HG02970 (cell line): ENCODE measurements at regions not wholly inside any gene's neighbourhood (a gene's known extent, or its start where the extent isn't known, plus 50 kb on each side); places are given as distances from the start of the nearest gene placed in this dataset.
"Not testable (repeated sequence)": the region's sequence is repeated elsewhere in the genome, so short reads cannot be mapped to it uniquely, and the experiment has no call there.

Experiments used
- ATAC-seq: cut with Tn5 transposase; IDR thresholded peaks from one replicate; pipeline ENCODE4 v1.9.1; 2021; ENCODE audit warnings: mild to moderate bottlenecking, moderate library complexity, moderate number of reproducible peaks; ENCODE audit not compliant: unreplicated experiment, low FRiP score

DNA sequence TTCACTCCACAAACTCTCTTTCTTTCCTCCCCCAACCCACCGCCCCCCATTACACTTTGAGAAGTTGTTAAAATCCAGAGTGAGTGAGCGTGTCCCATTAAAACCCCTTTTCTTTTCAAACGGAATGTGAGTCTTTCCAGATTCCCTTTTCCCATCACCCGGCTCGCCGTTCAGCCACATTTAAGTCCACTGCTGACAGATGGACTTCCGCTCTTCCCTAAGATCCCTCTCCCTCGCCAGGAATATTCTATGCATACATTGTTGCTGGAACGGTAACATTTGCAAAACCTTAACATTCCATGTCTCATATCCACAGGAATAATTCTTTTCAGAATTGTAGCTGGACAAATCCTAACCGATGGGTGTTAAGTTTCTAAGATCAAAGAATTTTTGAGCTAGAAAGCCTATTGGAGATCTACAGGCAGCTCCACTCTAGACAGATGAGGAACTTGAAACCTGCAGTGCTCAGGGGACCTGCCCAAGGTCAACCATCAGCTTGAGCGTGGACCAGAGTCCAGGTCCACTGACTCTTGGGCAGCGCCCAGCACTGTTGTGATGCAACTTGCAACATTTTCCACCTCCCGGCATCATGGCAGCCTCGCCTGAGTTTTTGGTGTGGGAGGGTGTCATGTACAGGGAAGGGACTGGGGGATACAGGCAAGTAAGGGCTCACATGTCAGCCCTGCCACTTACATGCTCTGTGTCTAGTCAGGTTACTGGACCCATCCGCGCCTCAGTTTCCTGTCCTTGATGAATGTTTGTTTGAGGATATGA lies 500.1 kb downstream of the CCDC171 start:
- no peak for ATAC-seq

DNA sequence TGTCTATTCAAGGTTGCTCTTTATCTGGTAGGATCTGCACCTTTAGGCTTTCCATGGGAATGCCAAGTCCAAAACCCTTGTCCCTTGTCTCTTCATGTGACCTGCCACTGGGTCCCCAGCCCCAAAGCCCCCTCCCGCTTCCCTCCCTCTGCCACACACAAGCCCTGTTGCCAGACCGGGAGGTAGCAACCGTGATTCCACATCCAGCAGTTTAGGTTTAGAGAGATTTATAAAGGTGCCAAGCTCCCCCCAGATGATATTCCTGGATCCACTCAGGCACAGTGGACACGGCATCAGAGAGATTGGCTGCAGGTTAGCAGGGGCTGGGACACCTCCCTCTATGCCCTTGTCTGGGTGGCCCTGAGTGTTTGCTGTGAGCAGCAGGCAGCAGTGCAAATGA lies 504.7 kb downstream of the CCDC171 start:
- ATAC-seq, result no peak

DNA sequence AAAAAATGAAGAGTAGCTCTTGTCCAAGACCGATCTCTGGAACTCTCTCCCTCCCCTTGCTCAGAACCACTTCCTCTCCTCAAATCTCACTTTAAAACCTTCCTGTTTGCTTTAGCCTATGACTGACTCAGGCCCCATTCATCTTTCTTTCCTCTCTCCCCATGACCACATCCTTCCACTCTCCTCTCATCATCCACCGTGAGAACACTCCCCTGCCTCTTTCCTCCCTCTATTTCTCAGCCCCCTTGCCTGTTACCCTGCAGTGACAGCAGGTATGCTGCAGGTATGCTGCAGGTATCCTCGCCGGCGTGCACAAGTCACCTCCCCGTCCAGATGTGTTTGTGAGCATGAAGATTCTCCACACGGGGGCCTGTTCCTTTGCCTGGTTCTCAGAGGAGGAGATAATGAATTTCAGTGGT lies 505.3 kb downstream of the CCDC171 start:
- no peak for ATAC-seq

DNA sequence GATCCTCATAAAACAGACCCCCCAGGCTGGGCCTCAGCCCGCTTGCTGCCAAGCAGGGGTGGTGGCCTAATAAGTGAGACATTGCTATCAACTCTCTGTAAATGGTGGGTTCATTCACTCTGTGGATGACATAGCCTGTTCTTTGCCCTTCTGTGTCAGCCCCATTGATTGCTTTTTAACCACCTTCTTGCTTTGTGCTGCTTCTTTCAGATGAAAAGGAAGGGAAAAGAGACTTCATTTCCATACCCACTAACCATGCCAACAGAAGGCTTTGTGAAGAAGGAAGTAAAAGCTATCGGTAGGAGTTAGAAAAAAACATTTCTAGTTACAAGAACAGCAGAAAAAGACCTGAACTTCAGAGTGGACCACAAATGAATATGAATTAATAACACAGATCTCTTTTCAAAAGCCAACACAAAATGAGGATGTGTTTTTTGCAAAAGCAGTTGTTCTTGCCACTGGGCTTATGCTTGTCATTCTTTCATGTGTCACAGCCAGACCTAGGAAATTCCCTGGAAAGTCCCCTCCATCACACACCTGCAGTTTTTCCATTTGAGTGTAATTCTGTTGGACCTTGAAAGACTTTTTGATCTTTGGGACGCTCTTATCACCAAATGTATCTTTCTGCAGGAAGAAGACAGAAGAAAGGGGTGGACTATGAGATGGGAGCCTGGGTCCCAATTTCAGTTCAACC lies 507.7 kb downstream of the CCDC171 start:
- ATAC-seq, result peak; percentile 47

DNA sequence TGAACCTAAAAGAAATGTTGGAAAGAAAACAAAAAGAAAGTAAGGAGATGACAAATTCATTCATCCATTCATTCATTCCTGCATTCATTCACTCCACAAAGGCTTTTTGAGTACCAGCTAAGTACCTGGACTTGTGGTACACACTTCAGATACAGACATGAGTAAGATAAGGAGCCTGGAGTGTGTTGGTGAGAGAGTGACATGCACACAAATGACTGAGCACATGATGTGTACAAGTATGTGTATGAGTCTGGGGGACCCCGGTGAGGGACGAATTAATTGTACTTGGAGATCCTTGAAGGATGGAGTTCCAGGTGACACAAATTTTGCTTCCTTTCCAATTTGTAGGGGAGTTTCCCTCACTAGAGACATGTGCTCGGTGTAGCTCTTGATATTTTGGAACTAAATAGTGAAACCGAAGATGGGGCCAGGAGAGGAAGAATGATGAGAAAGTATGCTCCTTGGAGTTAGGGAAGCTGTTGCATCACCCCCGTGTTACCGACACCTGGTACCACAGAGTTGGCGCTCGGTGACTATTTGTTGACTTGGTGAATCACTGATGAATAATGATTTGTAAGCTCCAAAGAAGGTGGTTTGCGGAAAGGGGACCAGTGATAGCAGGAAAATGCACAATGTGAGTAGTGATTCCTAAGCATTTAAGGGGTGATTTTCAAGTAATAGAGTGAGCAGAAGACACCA lies 509.8 kb downstream of the CCDC171 start:
- ATAC-seq, result no peak

DNA sequence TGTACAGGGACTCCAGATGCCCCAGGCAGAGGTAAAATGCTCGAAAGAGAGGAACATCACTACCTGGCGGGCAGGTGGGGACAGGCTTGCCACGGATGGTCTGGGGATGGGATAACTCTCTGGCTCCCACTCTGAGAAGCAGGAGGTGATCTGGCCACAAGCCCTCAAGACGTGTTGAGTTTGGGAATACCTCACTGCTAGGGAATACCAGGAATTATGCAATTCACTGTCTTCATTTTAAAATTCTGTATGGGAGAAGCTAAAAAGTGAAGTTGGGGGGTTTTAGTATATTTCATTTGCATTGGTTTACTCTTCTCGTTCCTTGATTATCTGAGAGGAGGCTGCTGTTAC lies 510.4 kb downstream of the CCDC171 start:
- no peak for ATAC-seq

DNA sequence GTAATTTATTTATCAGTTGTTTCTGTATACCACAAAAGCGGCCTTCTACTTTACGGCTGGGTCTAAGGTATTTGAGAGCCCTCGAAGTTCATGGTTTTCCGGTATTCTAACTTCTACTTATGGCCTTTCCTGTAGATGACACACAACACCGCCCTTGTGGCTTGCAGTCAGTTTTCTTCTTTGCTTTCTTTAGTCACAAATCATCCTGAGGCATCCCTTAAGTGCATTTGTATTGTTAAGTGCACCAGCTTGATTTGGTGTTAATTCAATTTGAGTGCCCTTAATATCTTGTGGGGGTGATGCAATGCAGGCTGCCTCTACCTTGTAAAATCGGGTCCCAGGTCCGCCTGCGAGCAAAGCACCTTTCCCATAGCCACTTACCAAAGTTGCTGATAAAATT lies 511.9 kb downstream of the CCDC171 start:
- ATAC-seq, result no peak

DNA sequence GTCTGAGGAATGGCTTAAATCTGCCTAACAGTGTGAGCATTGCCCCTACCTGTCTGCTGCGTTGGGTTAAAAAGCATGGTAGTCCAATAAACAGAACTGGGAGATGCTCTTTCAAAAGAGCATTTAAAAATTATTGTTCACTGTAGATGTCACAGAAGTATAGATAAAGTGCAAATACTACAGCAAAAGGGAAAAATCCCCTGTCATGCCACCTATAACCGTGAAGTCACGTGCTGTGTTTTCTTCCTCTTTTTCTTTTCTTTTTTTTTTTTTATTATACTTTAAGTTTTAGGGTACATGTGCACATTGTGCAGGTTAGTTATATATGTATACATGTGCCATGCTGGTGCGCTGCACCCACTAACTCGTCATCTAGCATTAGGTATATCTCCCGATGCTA lies 513.4 kb downstream of the CCDC171 start:
- ATAC-seq, result not testable (repeated sequence)

DNA sequence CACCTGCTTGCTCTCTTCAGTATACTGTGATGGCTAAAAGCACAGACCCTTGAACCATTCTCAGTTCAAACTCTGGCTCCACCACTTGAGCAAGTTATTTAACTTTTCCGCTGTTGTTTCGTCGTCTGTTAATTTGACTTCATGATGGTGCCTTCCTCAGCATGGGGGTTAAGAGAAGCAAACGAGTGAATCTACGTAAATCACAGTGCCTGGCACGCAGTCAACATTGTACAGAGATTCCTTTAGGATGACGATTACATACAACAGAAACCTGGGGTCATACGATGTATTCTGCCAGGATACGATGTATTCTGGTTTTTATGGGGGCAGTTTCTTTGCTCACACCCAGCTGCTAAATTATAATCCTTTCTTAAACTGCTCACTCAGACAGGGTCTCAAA lies 515.6 kb downstream of the CCDC171 start:
- ATAC-seq, result no peak

DNA sequence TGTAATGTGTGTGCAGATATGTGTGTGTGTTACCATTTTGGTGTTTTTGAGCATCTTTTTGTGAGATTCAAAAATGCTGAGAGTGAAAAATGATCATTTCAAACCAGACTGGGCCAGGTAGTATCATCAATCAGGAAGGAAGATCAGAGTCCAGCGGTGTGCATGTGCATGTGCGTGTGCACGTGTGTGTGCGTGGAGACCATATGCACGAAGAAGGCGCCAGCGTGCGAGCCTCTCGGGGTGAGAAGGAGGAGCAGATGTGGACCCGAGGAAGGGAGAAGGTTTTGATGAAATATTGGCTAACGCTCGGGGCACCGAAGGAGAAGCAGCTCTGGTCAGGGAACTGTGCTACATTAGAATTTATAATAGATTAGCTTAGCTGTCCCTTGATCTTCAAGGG lies 516.4 kb downstream of the CCDC171 start:
- ATAC-seq, result no peak

DNA sequence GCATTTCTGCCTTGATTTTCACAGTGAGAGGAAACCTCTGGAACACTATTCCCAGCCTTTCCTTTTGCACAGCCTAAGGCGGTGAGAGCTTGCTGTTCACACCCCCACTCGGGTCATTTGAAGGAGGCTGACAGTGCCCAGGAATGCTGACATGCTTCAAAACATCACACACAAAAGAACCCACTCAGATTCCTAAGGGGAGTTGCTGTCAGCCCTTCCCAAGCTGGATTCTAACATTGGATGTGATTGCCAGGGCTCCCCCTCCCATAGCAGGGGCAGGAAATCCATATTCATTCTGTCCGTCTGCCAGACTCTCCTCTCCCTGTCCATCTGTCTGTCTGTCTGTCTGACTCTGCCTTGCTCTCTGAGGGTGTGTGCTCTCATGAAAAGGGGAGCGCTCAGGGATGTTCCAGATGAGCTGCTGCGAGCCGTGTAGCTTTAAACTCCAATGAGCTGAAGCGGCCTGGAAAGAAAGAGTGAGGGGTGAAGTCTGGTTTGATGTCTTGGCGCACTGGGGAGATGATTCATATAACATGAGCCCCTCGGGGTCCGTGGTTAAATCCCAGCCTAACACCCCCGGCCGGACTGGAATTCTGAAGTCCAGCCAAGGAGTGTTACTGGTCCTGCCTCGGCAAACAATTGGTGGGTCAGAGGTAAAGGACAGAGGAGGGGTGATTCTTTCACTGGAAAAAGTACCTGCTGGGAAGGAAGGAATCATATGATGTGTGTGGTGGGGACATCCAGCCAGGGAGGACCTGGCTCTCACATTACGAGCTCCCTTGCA lies 517.0 kb downstream of the CCDC171 start:
- no peak for ATAC-seq

DNA sequence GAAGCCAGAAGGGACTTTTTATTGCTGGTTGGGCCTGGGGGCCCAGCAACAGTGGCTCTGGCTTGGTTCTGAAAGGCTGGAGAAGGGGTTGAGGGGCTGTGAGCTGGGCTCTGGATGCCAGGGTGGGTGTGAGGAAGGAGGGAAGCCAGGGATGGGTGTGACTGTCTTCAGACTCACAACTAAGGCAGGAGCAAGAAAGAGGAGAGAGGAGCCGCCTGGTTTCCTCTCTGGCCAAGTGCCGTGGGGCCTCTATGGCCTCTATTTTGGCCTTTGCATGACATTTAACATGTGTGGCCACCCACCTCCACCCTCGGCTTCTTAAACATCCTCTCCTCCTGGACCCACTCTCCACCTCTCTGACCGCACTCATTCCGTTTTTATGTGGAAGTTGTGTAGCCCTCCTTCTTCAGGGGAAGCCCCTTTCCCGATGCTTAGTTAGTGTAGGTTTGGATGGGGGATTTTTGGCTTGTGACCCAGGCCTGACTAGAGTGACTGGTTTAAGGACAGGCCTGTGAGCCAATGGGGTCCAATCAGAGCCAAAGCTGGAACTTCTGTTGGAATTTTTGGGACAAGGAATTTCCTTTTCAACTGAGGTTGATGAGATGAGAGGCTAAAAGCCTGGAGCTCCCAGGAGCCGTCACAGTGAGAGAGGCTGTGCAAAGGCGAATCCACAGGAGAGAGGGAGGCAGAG lies 517.8 kb downstream of the CCDC171 start:
- ATAC-seq, result no peak

DNA sequence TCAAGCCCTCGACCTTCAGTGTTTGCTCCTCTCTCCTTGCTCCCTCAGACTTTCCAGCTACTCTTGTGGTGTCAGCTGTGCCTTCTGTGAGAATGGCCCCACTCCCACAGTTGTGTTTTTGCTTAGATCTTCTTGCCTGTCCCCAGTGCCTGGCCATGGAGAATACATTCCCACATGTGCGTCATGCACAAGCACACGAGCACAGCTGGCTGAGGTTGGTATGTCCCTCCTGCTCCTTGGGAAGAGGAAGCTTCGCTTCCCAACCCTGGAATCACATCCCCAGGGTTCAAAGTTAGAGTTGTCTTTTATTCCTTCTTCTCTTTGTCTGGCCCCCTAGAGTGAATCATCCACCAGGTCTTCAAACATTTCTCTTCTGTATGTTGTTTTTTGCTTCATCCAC lies 518.6 kb downstream of the CCDC171 start:
- no peak for ATAC-seq

DNA sequence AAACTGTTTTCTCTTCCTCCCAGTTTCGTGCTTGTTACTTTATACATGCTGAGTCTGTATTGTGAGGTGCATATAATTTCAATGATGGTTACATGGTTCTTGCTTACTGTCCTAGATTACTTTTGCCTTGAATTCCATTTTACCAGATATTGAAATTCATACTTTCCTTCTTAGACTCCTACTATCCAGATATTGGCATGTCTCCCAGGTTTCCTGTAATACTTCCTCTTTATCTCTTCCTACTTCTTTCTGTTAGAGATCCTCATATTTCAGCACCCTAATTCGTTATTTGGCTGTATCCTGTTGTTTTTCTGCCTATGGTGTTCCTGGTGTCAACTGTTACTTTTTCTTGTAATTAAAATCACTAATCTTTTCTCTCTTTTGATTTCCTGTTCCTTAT lies 522.1 kb downstream of the CCDC171 start:
- no peak for ATAC-seq

DNA sequence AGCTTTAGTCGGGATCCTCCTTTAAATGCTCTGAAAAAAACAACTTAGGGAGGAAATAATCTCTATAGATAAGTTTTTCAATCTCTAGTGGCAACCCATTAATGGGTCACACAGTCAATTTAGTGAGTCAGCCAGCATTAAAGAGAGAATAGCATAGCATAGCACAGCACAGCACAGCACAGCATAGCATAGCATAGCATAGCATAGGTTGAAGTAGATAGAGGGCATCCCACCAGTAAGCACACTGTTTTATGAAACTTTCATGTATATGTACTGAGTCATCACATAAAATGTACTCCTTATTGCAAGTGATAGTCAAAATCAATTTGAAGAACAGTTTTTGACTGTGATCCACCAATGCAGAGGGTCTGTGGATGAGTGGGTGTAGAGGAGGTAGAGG lies 522.9 kb downstream of the CCDC171 start:
- no peak for ATAC-seq

DNA sequence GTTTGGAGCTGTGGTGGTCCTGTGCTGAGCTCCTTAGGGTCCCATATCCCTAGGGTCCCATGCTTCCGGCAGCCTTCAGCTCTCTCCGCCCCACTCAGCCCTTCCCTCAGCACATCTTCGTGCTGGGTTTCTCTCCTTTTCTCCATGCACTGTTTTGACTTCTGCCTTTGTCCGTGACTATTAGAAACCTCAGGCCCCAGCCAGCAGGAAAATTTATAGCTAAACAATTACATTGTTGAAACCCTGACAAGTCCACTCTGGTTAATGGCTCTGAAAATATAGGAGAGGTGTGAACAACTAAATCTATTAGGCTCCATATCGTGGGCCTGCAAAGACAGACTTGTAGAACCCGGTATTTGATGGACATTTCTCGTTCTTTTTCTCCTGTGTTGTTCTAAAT lies 523.7 kb downstream of the CCDC171 start:
- no peak for ATAC-seq

DNA sequence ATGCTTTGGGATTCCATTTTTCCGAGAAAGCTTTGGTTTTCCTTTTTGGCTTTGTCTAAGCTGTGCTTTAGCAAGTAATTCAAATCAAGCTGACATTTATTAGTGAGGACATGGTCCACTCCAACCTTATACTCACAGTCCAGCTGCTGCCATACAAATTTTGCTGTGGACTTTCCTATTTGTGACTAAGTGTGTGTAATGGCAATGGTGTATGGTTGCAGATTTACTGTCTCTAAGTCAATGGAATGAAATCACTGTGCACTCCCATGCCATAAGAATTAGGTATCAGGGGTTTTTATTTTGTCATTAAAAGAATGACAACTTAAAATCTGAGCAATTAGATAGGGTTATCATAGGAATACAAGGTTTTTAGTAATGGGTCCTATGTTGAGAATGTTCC lies 530.0 kb downstream of the CCDC171 start:
- ATAC-seq, result no peak

DNA sequence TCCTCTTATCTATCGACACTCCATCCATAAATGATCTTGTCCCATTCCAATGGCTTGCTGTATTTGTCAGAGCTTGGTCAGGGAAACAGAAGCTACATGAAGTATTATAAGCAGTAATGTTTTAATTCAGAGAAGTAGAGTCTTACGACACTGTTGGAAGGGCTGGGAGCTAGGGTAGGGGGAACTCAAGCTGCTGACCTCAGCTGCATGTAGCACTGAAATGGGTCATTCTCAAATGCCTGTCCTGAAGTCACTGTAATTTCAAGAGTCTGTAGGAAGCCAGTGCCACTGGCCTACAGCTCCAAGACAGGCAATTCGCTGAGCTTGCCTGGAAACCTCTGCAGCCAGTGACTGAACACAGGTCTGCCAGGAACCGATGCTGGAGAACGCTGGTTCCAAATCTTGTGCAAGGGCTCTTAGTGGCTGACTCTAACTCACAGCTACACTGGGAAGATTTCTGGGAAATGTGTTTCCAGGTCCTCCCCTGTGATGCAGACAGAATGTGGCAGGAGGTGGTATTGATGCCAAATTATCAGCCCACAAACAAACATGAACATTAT lies 532.4 kb downstream of the CCDC171 start:
- ATAC-seq, result no peak

DNA sequence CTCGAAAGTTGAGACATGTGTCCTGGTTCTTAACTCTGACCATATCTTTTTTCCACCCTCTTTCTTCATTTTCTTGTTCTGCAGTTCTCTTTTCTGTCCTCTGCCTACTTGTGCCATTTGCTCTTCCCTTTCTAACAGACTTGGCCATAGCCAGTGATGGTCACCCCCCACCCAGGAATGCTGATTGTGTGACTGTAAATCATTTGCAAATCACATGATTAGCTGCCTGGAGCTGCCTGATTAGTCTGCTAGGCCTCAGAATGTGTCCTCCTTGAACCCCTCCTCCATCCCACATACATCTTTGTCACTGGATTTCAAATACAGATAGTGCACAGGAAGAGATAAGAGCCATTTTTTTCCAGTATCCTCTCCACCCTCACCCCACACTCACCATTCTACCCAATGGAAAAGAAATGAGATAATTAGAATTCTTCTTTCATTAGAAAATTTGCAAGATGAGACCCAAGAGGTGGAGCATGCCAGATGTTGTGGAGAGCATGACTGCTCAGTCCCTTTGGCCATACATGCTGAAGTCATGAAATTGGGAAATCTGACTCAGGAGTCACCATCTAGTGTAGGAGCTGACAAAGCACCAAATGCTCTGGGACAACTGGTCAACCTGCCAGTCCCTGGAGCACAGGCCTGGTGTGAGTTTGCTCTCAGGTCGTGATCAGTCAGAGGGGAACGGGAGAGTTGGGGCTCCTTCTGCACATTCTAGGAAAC lies 538.2 kb downstream of the CCDC171 start:
- ATAC-seq, result no peak
